IMR-90 (cell line): ENCODE measurements at regions not wholly inside any gene's neighbourhood (a gene's known extent, or its start where the extent isn't known, plus 50 kb on each side); places are given as distances from the start of the nearest gene placed in this dataset.

ENCODE experiments used
- ATAC-seq: fragments of 200-7000 bp; cut with Tn5 transposase; 2 replicates; pipeline ENCODE4 v1.9.1; 2020; ENCODE audit warnings: low read depth, mild to moderate bottlenecking, moderate library complexity
- BruUV-seq: library from RNA; stranded (reverse); fragments of 400-500 nt; replicated peaks from 2 replicates; lab custom pipeline; 2021; lab: Mats Ljungman, UMichigan
- CTCF ChIA-PET: fragments of 300-600 bp; formaldehyde crosslinking; extraction: SDS; loops from one replicate; lab custom pipeline; 2021; ENCODE audit warnings: antibody characterized with exemption; lab: Yijun Ruan, JAX
- POLR2A ChIA-PET: fragments of 300-600 bp; sonication (Branson Sonifier 250); formaldehyde crosslinking; loops from one replicate; lab custom pipeline; 2022; ENCODE audit warnings: antibody characterized with exemption; ENCODE audit not compliant: unreplicated experiment; lab: Charles Lee
- DNase-seq: peaks from one replicate; pipeline ENCODE4 v3.0.0; 2013
- H2AFZ ChIP-seq: replicated peaks from 2 replicates; pipeline ENCODE3; 2013; ENCODE audit warnings: low read length, mild to moderate bottlenecking; ENCODE audit not compliant: poor library complexity
- H2AK5ac ChIP-seq: 2 replicates; pipeline ENCODE4 v1.6.1; 2013; ENCODE audit warnings: low read depth, low read length, inconsistent platforms
- H2AK9ac ChIP-seq: replicated peaks from 2 replicates; pipeline ENCODE3; 2013; ENCODE audit warnings: mild to moderate bottlenecking, low read depth, low read length, moderate library complexity; ENCODE audit not compliant: poor library complexity
- H2BK120ac ChIP-seq: 2 replicates; pipeline ENCODE4 v1.6.1; 2013; ENCODE audit warnings: low read depth, low read length, inconsistent platforms
- H2BK15ac ChIP-seq: 3 replicates; pipeline ENCODE4 v1.6.1; 2013; ENCODE audit warnings: low read depth, low read length, inconsistent platforms
- H2BK20ac ChIP-seq: 2 replicates; pipeline ENCODE4 v1.6.1; 2013; ENCODE audit warnings: low read depth, mild to moderate bottlenecking, inconsistent platforms, low read length, moderate library complexity
- H2BK5ac ChIP-seq: 2 replicates; pipeline ENCODE4 v1.6.1; 2013; ENCODE audit warnings: mild to moderate bottlenecking, low read depth, low read length, inconsistent platforms; ENCODE audit not compliant: poor library complexity, severe bottlenecking
- H3K14ac ChIP-seq: replicated peaks from 2 replicates; pipeline ENCODE4 v1.6.1; 2013; ENCODE audit warnings: low read depth, low read length, inconsistent platforms
- H3K18ac ChIP-seq: 2 replicates; pipeline ENCODE4 v1.6.1; 2013; ENCODE audit warnings: low read depth, low read length, control low read depth
- H3K23ac ChIP-seq: 2 replicates; pipeline ENCODE4 v1.6.1; 2013; ENCODE audit warnings: low read depth, low read length, inconsistent platforms
- H3K27ac ChIP-seq: 2 replicates; pipeline ENCODE4 v1.5.1; 2013; ENCODE audit warnings: mild to moderate bottlenecking, control low read depth, low read length; ENCODE audit not compliant: insufficient read depth
- H3K27me3 ChIP-seq: 2 replicates; pipeline ENCODE4 v1.6.1; 2013; ENCODE audit warnings: low read length; ENCODE audit not compliant: control insufficient read depth, insufficient read depth
- H3K36me3 ChIP-seq: 2 replicates; pipeline ENCODE4 v1.6.1; 2013; ENCODE audit warnings: low read length, mixed read lengths; ENCODE audit not compliant: control insufficient read depth, insufficient read depth
- H3K4ac ChIP-seq: 2 replicates; pipeline ENCODE4 v1.6.1; 2013; ENCODE audit warnings: low read depth, low read length, inconsistent platforms
- H3K4me1 ChIP-seq: 2 replicates; pipeline ENCODE4 v1.6.1; 2013; ENCODE audit warnings: low read length, mixed read lengths; ENCODE audit not compliant: control insufficient read depth, insufficient read depth
- H3K4me2 ChIP-seq: 2 replicates; pipeline ENCODE4 v1.6.1; 2013; ENCODE audit warnings: low read depth, mild to moderate bottlenecking, control low read depth, low read length, moderate library complexity
- H3K4me3 ChIP-seq: 2 replicates; pipeline ENCODE4 v1.5.1; 2013; ENCODE audit warnings: low read depth, mild to moderate bottlenecking, control low read depth, low read length, moderate library complexity; ENCODE audit not compliant: insufficient read depth
- H3K56ac ChIP-seq: 2 replicates; pipeline ENCODE4 v1.6.1; 2013; ENCODE audit warnings: low read length, inconsistent platforms; ENCODE audit not compliant: insufficient read depth; ENCODE audit errors: extremely low read depth
- H3K79me1 ChIP-seq, 2 experiments: 2 replicates each; pipeline ENCODE4 v1.6.1; 2013; ENCODE audit warnings: low read length in 2 of 2, inconsistent platforms in 1 of 2, low read depth in 1 of 2
- H3K9ac ChIP-seq: 2 replicates; pipeline ENCODE4 v1.6.1; 2013; ENCODE audit warnings: low read depth, low read length, control low read depth
- H3K9me1 ChIP-seq: 2 replicates; pipeline ENCODE4 v1.6.1; 2013; ENCODE audit warnings: low read length, inconsistent platforms; ENCODE audit not compliant: insufficient read depth
- H3K9me3 ChIP-seq: 2 replicates; pipeline ENCODE4 v1.6.1; 2013; ENCODE audit warnings: low read length; ENCODE audit not compliant: control insufficient read depth, insufficient read depth
- H4K20me1 ChIP-seq: 2 replicates; pipeline ENCODE4 v1.6.1; 2013; ENCODE audit warnings: low read length, inconsistent platforms; ENCODE audit not compliant: insufficient read depth
- H4K5ac ChIP-seq: 2 replicates; pipeline ENCODE4 v1.6.1; 2013; ENCODE audit warnings: mild to moderate bottlenecking, low read depth, low read length, control low read depth
- H4K8ac ChIP-seq, 2 experiments: 2 replicates each; pipeline ENCODE4 v1.6.1; 2013; ENCODE audit warnings: low read depth in 2 of 2, low read length in 2 of 2, control low read depth in 1 of 2, inconsistent platforms in 1 of 2
- H4K91ac ChIP-seq: 2 replicates; pipeline ENCODE4 v1.6.1; 2013; ENCODE audit warnings: low read depth, low read length, inconsistent platforms; ENCODE audit not compliant: insufficient read depth
- BHLHE40 ChIP-seq: fragments of 150-350 bp; IDR thresholded peaks from 2 replicates; pipeline ENCODE4 v1.6.1; 2016; ENCODE audit warnings: mild to moderate bottlenecking, low read depth, low read length
- MAZ ChIP-seq: IDR thresholded peaks from 2 replicates; pipeline ENCODE4 v1.6.1; 2012; ENCODE audit warnings: low read depth, mild to moderate bottlenecking, low read length, improper control_type of control experiment, moderate library complexity, borderline replicate concordance
- MXI1 ChIP-seq: IDR thresholded peaks from 2 replicates; pipeline ENCODE4 v1.6.1; 2012; ENCODE audit warnings: low read depth, mild to moderate bottlenecking, low read length, moderate library complexity, borderline replicate concordance
- NFE2L2 ChIP-seq: fragments of 150-350 bp; IDR thresholded peaks from 2 replicates; pipeline ENCODE4 v1.6.1; 2016; ENCODE audit warnings: low read depth, mild to moderate bottlenecking, low read length
- POLR2A ChIP-seq: IDR thresholded peaks from 2 replicates; pipeline ENCODE4 v1.6.1; 2012; ENCODE audit warnings: mild to moderate bottlenecking, low read depth, low read length
- RAD21 ChIP-seq: IDR thresholded peaks from 2 replicates; pipeline ENCODE4 v1.6.1; 2012; ENCODE audit warnings: low read length, improper control_type of control experiment
- RCOR1 ChIP-seq: IDR thresholded peaks from 2 replicates; pipeline ENCODE4 v1.6.1; 2012; ENCODE audit warnings: mild to moderate bottlenecking, low read length, improper control_type of control experiment; ENCODE audit not compliant: insufficient replicate concordance
- RFX5 ChIP-seq: IDR thresholded peaks from 2 replicates; pipeline ENCODE4 v1.8.0; 2012; ENCODE audit warnings: low read depth, mild to moderate bottlenecking, low read length, moderate library complexity
- USF2 ChIP-seq: fragments of 150-350 bp; IDR thresholded peaks from 2 replicates; pipeline ENCODE4 v1.6.1; 2017; ENCODE audit warnings: mild to moderate bottlenecking, antibody characterized with exemption, low read length, low read depth
- WGBS, 2 experiments: methylation state at CpG; one replicate each; pipeline versions ENCODE4 v1.1.5 to v1.1.7; 2013; ENCODE audit warnings: missing lambda C conversion rate in 2 of 2; ENCODE audit not compliant: insufficient read length in 1 of 2; ENCODE audit errors: extremely low coverage in 2 of 2; 5-methylcytosine and 5-hydroxymethylcytosine counted together
- dilution Hi-C: fragments of 300-500 bp; cut with HindIII; formaldehyde crosslinking; loops from one replicate; pipeline ENCODE4 v1.14.3; 2018; ENCODE audit warnings: low sequenced_read_pairs; ENCODE audit not compliant: unreplicated experiment
- in situ Hi-C: fragments of 300-500 bp; cut with MboI; formaldehyde crosslinking; loops from 3 replicates; pipeline ENCODE4 v1.14.3; 2019; ENCODE audit warnings: low sequenced_read_pairs, inconsistent platforms, mixed read lengths
- intact Hi-C: fragments of 100-400 bp; cut with micrococcal nuclease; formaldehyde crosslinking; loops from 2 replicates; pipeline ENCODE4 v1.10.0; 2022

- peaks cover 5% of the 10 kb centered on the region for H3K27me3 ChIP-seq
- DNase-seq (no peak), ATAC-seq (no peak)
- BruUV-seq: no TSS peak
- no peak overlapping the region for H3K4me2 ChIP-seq
- CTCF ChIA-PET: interaction anchor here (0.7 to 6.6 kb wide), 4 partner anchors 8 to 229 kb away, joined by 3 to 51 read pairs (median 4); no protein-coding TSS in a partner anchor
- no peak overlapping the region for H3K27ac ChIP-seq
- H3K56ac ChIP-seq: no peak overlapping the region
- H4K8ac ChIP-seq: no peak overlapping the region
- no peak overlapping the region for H4K91ac ChIP-seq
- H3K23ac ChIP-seq: no peak overlapping the region
- H3K79me1 ChIP-seq: no peaks in the 10 kb centered on the region
- no peak overlapping the region for H2BK20ac ChIP-seq
- H3K4ac ChIP-seq: no peak overlapping the region
- in situ Hi-C loops (loop anchor here (5.0 kb wide), 1 partner anchor 229 kb away; no protein-coding TSS in a partner anchor), intact Hi-C loops (no loop called here), dilution Hi-C loops (no loop called here)
- no peaks in the 10 kb centered on the region for H3K4me1 ChIP-seq
- H3K9ac ChIP-seq: no peak overlapping the region
- H2BK15ac ChIP-seq: no peak overlapping the region
- no peaks in the 10 kb centered on the region for H3K9me3 ChIP-seq
- H3K9me1 ChIP-seq: no peaks in the 10 kb centered on the region
- WGBS, 2 experiments: no CpG with 5 or more reads among the region's 2 CpGs
- no peaks in the 10 kb centered on the region for H4K20me1 ChIP-seq
- TF ChIP-seq NFE2L2: no peak
- TF ChIP-seq MAZ: no peak
- TF ChIP-seq POLR2A: no peak
- no peak for TF ChIP-seq RAD21
- TF ChIP-seq USF2: no peak
- TF ChIP-seq RFX5: no peak
- no peak for TF ChIP-seq BHLHE40
- no peak for TF ChIP-seq MXI1
- no peak for TF ChIP-seq RCOR1
- POLR2A ChIA-PET: no interaction called here
- H3K18ac ChIP-seq: no peak overlapping the region
- no peak overlapping the region for H2BK5ac ChIP-seq
- H2AK9ac ChIP-seq: no peak overlapping the region
- H4K5ac ChIP-seq: no peak overlapping the region
- no peak overlapping the region for H2BK120ac ChIP-seq
- H2AK5ac ChIP-seq: no peak overlapping the region
- no peaks in the 10 kb centered on the region for H3K36me3 ChIP-seq
- H3K4me3 ChIP-seq: no peak overlapping the region
- no peak overlapping the region for H3K14ac ChIP-seq
- H2AFZ ChIP-seq: no peak overlapping the region
These were observed 102.3 kb upstream of the MCHR2 start for GRCh38 chr6:100096341-100096740.
